ENCODE measurements at regions not wholly inside any gene's neighbourhood (a gene's known extent, or its start where the extent isn't known, plus 50 kb on each side); places are given as distances from the start of the nearest gene placed in this dataset.

DNA sequence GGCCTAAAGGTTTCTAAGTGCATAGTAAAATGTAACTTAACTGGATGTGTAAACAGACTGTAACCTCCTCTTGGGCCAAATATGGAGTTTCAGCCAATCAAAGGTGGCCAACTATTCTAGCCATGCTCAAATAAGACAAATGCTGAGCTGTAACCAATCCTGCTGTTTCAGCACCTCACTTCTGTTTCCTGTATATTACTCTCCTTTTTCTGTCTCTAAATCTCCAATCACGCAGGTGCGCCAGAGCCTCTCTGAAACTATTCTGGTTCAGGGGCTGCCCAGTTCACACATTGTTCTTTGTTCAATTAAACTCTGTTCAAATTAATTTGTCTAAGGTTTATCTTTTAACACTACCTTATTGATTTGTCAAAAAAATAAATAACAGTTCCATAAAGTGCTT is 532.7 kb upstream of the DCC start:
- Mint-ChIP-seq H3K36me3 (no peaks in the 10 kb centered on the region), H3K27me3 (peaks cover 0 to 8% (median 0%) of the 10 kb centered on the region in 5 donors), H3K9me3 (peaks cover 0 to 17% (median 0%) of the 10 kb centered on the region in 11 donors), H3K27ac (no peak overlapping the region), H3K4me3 (no peak overlapping the region), H3K4me1 (no peaks in the 10 kb centered on the region)
- H3K4me1 ChIP-seq (ENCODE audit: control insufficient read depth in 2 of 2, insufficient read depth in 2 of 2, low read length in 2 of 2): no peaks in the 10 kb centered on the region
- H3K27me3 ChIP-seq (ENCODE audit: control insufficient read depth in 2 of 2, insufficient read depth in 2 of 2, low read length in 2 of 2): no peaks in the 10 kb centered on the region
- no peaks in the 10 kb centered on the region for H3K9me3 ChIP-seq (ENCODE audit: control insufficient read depth in 2 of 3, low read length in 3 of 3)
- ATAC-seq (no peak), DNase-seq (no peak)
- ChIA-PET CTCF (no interaction called here), POLR2A (no interaction called here)
- H3K27ac ChIP-seq (ENCODE audit: low read depth, low read length): no peak overlapping the region
- intact Hi-C loops (cut with micrococcal nuclease): no loop called here
- no peak overlapping the region for H3K4me3 ChIP-seq (ENCODE audit: low read length)
- no peaks in the 10 kb centered on the region for H3K36me3 ChIP-seq (ENCODE audit: control insufficient read depth in 2 of 3, insufficient read depth in 3 of 3, low read length in 3 of 3)

- DNase-seq (no peak), ATAC-seq (no peak)
- POLR2A ChIA-PET: no interaction called here
- Mint-ChIP-seq H3K27ac (no peak overlapping the region), H3K27me3 (peaks cover 0 to 8% (median 0%) of the 10 kb centered on the region in 5 donors), H3K4me1 (no peaks in the 10 kb centered on the region), H3K9me3 (peaks cover 0 to 23% (median 0%) of the 10 kb centered on the region in 11 donors), H3K4me3 (no peak overlapping the region), H3K36me3 (no peaks in the 10 kb centered on the region)
- Histone ChIP-seq H3K27me3 (ENCODE audit: control insufficient read depth in 2 of 2, insufficient read depth in 2 of 2, low read length in 2 of 2) (no peaks in the 10 kb centered on the region), H3K4me3 (ENCODE audit: low read length) (no peak overlapping the region), H3K9me3 (ENCODE audit: control insufficient read depth in 2 of 3, low read length in 3 of 3) (no peaks in the 10 kb centered on the region), H3K4me1 (ENCODE audit: control insufficient read depth in 2 of 2, insufficient read depth in 2 of 2, low read length in 2 of 2) (no peaks in the 10 kb centered on the region), H3K36me3 (ENCODE audit: control insufficient read depth in 2 of 3, insufficient read depth in 3 of 3, low read length in 3 of 3) (no peaks in the 10 kb centered on the region), H3K27ac (ENCODE audit: low read depth, low read length) (no peak overlapping the region)
- intact Hi-C loops (cut with micrococcal nuclease): no loop called here
- CTCF ChIA-PET: no interaction called here
Observed at GRCh38 chr18:51811883-51812282, 528.1 kb upstream of the DCC start.

GRCh38 chr18:51813740-51814139 is 526.3 kb upstream of the DCC start:
- no peak for ATAC-seq
- intact Hi-C loops (cut with micrococcal nuclease): no loop called here

GRCh38 chr18:51821610-51822009 is 518.4 kb upstream of the DCC start:
- no peak overlapping the region for H3K4me3 Mint-ChIP-seq
- CTCF ChIA-PET: no interaction called here
- H3K36me3 Mint-ChIP-seq: no peaks in the 10 kb centered on the region
- DNase-seq (no peak), ATAC-seq (no peak)
- no peaks in the 10 kb centered on the region for H3K27me3 Mint-ChIP-seq
- no peaks in the 10 kb centered on the region for H3K4me1 Mint-ChIP-seq
- H3K27ac Mint-ChIP-seq: no peak overlapping the region
- H3K27ac ChIP-seq (ENCODE audit: low read depth, low read length): no peak overlapping the region
- no peaks in the 10 kb centered on the region for H3K27me3 ChIP-seq (ENCODE audit: control insufficient read depth in 2 of 2, insufficient read depth in 2 of 2, low read length in 2 of 2)
- no peaks in the 10 kb centered on the region for H3K36me3 ChIP-seq (ENCODE audit: control insufficient read depth in 2 of 3, insufficient read depth in 3 of 3, low read length in 3 of 3)
- peaks cover 0 to 6% (median 0%) of the 10 kb centered on the region in 11 donors for H3K9me3 Mint-ChIP-seq
- intact Hi-C loops (cut with micrococcal nuclease): no loop called here
- H3K4me3 ChIP-seq (ENCODE audit: low read length): no peak overlapping the region
- no peaks in the 10 kb centered on the region for H3K4me1 ChIP-seq (ENCODE audit: control insufficient read depth in 2 of 2, insufficient read depth in 2 of 2, low read length in 2 of 2)
- no peaks in the 10 kb centered on the region for H3K9me3 ChIP-seq (ENCODE audit: control insufficient read depth in 2 of 3, low read length in 3 of 3)
- POLR2A ChIA-PET: no interaction called here

More at GRCh38 chr18:51813740-51814139, 526.3 kb upstream of the DCC start:
- DNase-seq: no peak
- no peaks in the 10 kb centered on the region for H3K36me3 Mint-ChIP-seq
- Histone ChIP-seq H3K4me3 (ENCODE audit: low read length) (no peak overlapping the region), H3K9me3 (ENCODE audit: control insufficient read depth in 2 of 3, low read length in 3 of 3) (no peaks in the 10 kb centered on the region), H3K36me3 (ENCODE audit: control insufficient read depth in 2 of 3, insufficient read depth in 3 of 3, low read length in 3 of 3) (no peaks in the 10 kb centered on the region), H3K27me3 (ENCODE audit: control insufficient read depth in 2 of 2, insufficient read depth in 2 of 2, low read length in 2 of 2) (no peaks in the 10 kb centered on the region), H3K27ac (ENCODE audit: low read depth, low read length) (no peak overlapping the region), H3K4me1 (ENCODE audit: control insufficient read depth in 2 of 2, insufficient read depth in 2 of 2, low read length in 2 of 2) (no peaks in the 10 kb centered on the region)
- H3K27me3 Mint-ChIP-seq: peaks cover 0 to 8% (median 0%) of the 10 kb centered on the region in 5 donors
- no peak overlapping the region for H3K27ac Mint-ChIP-seq
- ChIA-PET POLR2A (no interaction called here), CTCF (no interaction called here)
- no peak overlapping the region for H3K4me3 Mint-ChIP-seq
- H3K9me3 Mint-ChIP-seq: peaks cover 0 to 12% (median 2%) of the 10 kb centered on the region in 11 donors
- no peaks in the 10 kb centered on the region for H3K4me1 Mint-ChIP-seq

DNA sequence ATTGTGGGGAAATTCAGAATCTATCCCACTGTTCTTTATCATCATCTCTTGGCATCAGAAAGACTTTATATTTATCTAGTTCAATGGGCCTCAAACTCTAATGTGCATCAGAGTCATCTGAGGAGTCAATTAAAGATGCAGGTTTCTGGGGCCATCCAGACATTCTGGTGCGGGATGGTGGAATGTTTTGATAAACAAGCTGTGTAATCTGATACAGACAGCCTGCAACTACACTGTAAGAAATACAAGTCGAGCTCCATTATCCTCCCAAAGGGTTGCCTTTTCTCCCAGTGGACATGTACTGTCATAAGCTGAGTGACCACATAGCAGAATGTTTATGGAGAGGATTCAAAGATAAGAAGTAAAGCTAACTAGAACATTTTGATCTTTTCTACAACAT is 515.3 kb upstream of the DCC start:
- H3K36me3 ChIP-seq (ENCODE audit: control insufficient read depth in 2 of 3, insufficient read depth in 3 of 3, low read length in 3 of 3): no peaks in the 10 kb centered on the region
- Mint-ChIP-seq H3K36me3 (no peaks in the 10 kb centered on the region), H3K27me3 (peaks cover 0 to 9% (median 0%) of the 10 kb centered on the region in 5 donors), H3K4me3 (no peak overlapping the region), H3K27ac (no peak overlapping the region), H3K4me1 (no peaks in the 10 kb centered on the region), H3K9me3 (peaks cover 0 to 20% (median 8%) of the 10 kb centered on the region in 11 donors)
- ChIA-PET POLR2A (no interaction called here), CTCF (interaction anchor here (0.6 kb wide), 1 partner anchor 283 kb away, joined by 3 read pairs; no protein-coding TSS in a partner anchor)
- no peak for DNase-seq
- no peak overlapping the region for H3K4me3 ChIP-seq (ENCODE audit: low read length)
- intact Hi-C loops (cut with micrococcal nuclease): no loop called here
- ATAC-seq: no peak
- no peaks in the 10 kb centered on the region for H3K4me1 ChIP-seq (ENCODE audit: control insufficient read depth in 2 of 2, insufficient read depth in 2 of 2, low read length in 2 of 2)
- no peaks in the 10 kb centered on the region for H3K9me3 ChIP-seq (ENCODE audit: control insufficient read depth in 2 of 3, low read length in 3 of 3)
- H3K27me3 ChIP-seq (ENCODE audit: control insufficient read depth in 2 of 2, insufficient read depth in 2 of 2, low read length in 2 of 2): no peaks in the 10 kb centered on the region
- no peak overlapping the region for H3K27ac ChIP-seq (ENCODE audit: low read depth, low read length)

DNA sequence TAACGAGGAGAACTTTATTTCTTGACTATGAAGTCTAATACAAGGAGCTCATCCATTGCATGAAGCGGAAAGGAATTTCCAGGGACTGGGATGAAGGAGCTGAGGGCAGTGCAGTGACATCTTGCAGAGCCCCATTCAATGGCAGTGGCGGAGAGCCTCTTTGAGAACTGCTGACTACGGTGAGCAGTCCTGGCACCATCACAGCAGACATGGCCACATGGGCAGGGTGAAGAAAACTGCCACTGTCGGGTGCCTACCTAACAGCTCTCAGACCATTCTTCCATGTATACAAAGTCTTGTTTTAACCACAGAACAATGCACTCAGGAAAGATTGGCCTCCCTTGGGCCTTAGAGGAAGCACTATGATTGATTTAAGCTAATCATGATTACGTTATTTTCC is 506.1 kb upstream of the DCC start:
- DNase-seq (no peak), ATAC-seq (no peak)
- no peaks in the 10 kb centered on the region for H3K36me3 Mint-ChIP-seq
- intact Hi-C loops (cut with micrococcal nuclease): no loop called here
- no peaks in the 10 kb centered on the region for H3K27me3 Mint-ChIP-seq
- ChIA-PET CTCF (no interaction called here), POLR2A (no interaction called here)
- no peak overlapping the region for H3K4me3 ChIP-seq (ENCODE audit: low read length)
- H3K27me3 ChIP-seq (ENCODE audit: control insufficient read depth in 2 of 2, insufficient read depth in 2 of 2, low read length in 2 of 2): no peaks in the 10 kb centered on the region
- H3K4me1 Mint-ChIP-seq: no peaks in the 10 kb centered on the region
- H3K27ac Mint-ChIP-seq: no peak overlapping the region
- no peaks in the 10 kb centered on the region for H3K9me3 ChIP-seq (ENCODE audit: control insufficient read depth in 2 of 3, low read length in 3 of 3)
- H3K4me1 ChIP-seq (ENCODE audit: control insufficient read depth in 2 of 2, insufficient read depth in 2 of 2, low read length in 2 of 2): no peaks in the 10 kb centered on the region
- H3K27ac ChIP-seq (ENCODE audit: low read depth, low read length): no peak overlapping the region
- no peaks in the 10 kb centered on the region for H3K36me3 ChIP-seq (ENCODE audit: control insufficient read depth in 2 of 3, insufficient read depth in 3 of 3, low read length in 3 of 3)
- H3K4me3 Mint-ChIP-seq: no peak overlapping the region
- peaks cover 0 to 9% (median 2%) of the 10 kb centered on the region in 11 donors for H3K9me3 Mint-ChIP-seq

DNA sequence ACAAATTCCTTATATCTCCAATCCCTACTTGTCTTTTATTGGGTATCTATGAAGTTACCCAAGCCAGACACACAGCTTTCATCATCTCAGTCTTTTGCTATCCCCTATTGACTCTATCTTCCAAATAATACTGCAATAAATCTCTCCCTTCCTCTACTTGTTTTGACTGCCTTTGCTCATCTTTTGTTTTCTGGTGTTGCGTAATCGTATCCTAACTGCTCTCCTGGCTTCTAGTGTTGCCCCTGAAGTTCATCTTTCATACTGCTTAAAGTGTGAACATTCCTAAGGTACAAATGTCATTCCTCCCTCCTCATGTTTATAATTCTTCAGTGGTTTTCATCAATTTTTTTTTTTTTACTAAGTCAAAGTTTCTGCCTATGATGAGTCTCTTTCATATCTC is 491.3 kb upstream of the DCC start:
- H3K27me3 ChIP-seq (ENCODE audit: control insufficient read depth in 2 of 2, insufficient read depth in 2 of 2, low read length in 2 of 2): no peaks in the 10 kb centered on the region
- CTCF ChIA-PET: no interaction called here
- Mint-ChIP-seq H3K4me1 (no peaks in the 10 kb centered on the region), H3K27ac (no peak overlapping the region), H3K36me3 (no peaks in the 10 kb centered on the region), H3K27me3 (peaks cover 0 to 6% (median 0%) of the 10 kb centered on the region in 5 donors), H3K4me3 (no peak overlapping the region), H3K9me3 (peaks cover 0 to 22% (median 4%) of the 10 kb centered on the region in 11 donors)
- ATAC-seq (no peak), DNase-seq (no peak)
- H3K27ac ChIP-seq (ENCODE audit: low read depth, low read length): no peak overlapping the region
- H3K4me1 ChIP-seq (ENCODE audit: control insufficient read depth in 2 of 2, insufficient read depth in 2 of 2, low read length in 2 of 2): no peaks in the 10 kb centered on the region
- intact Hi-C loops (cut with micrococcal nuclease): no loop called here
- no peak overlapping the region for H3K4me3 ChIP-seq (ENCODE audit: low read length)
- H3K9me3 ChIP-seq (ENCODE audit: control insufficient read depth in 2 of 3, low read length in 3 of 3): no peaks in the 10 kb centered on the region
- no peaks in the 10 kb centered on the region for H3K36me3 ChIP-seq (ENCODE audit: control insufficient read depth in 2 of 3, insufficient read depth in 3 of 3, low read length in 3 of 3)
- POLR2A ChIA-PET: no interaction called here
